Neuronal stem cell (in vitro differentiated cells): ENCODE measurements at regions not wholly inside any gene's neighbourhood (a gene's known extent, or its start where the extent isn't known, plus 50 kb on each side); places are given as distances from the start of the nearest gene placed in this dataset.

Source experiments
- DNase-seq: peaks from one replicate; pipeline ENCODE4 v3.0.0-alpha.2; 2013; ENCODE audit warnings: low spot score
- H2AFZ ChIP-seq: one replicate; pipeline ENCODE4 v1.6.1; 2013; ENCODE audit warnings: mild to moderate bottlenecking, low read length, inconsistent platforms
- H2AK5ac ChIP-seq: 2 replicates; pipeline ENCODE4 v1.6.1; 2013; ENCODE audit warnings: low read depth, mild to moderate bottlenecking, inconsistent platforms, low read length, moderate library complexity, mixed read lengths
- H2BK120ac ChIP-seq: 2 replicates; pipeline ENCODE4 v1.6.1; 2013; ENCODE audit warnings: low read depth, mild to moderate bottlenecking, inconsistent platforms, low read length, moderate library complexity, mixed read lengths
- H2BK12ac ChIP-seq: one replicate; pipeline ENCODE4 v1.6.1; 2013; ENCODE audit warnings: low read length, inconsistent platforms
- H2BK15ac ChIP-seq: 2 replicates; pipeline ENCODE4 v1.6.1; 2013; ENCODE audit warnings: mild to moderate bottlenecking, low read length, inconsistent platforms, mixed read lengths
- H2BK5ac ChIP-seq: one replicate; pipeline ENCODE4 v1.6.1; 2013; ENCODE audit warnings: inconsistent platforms, mild to moderate bottlenecking, low read length, moderate library complexity
- H3K14ac ChIP-seq: one replicate; pipeline ENCODE4 v1.6.1; 2013; ENCODE audit warnings: low read length, inconsistent platforms
- H3K18ac ChIP-seq: 2 replicates; pipeline ENCODE4 v1.6.1; 2013; ENCODE audit warnings: low read length, inconsistent platforms
- H3K23ac ChIP-seq: 2 replicates; pipeline ENCODE4 v1.6.1; 2013; ENCODE audit warnings: low read depth, mild to moderate bottlenecking, mixed read lengths, low read length, inconsistent platforms; ENCODE audit not compliant: poor library complexity
- H3K27ac ChIP-seq: replicated peaks from 3 replicates; pipeline ENCODE4 v1.5.1; 2013; ENCODE audit warnings: low read length, inconsistent platforms
- H3K27me3 ChIP-seq, 3 experiments: 2 replicates each; pipeline ENCODE4 v1.6.1; 2013; ENCODE audit warnings: low read length in 3 of 3, mild to moderate bottlenecking in 2 of 3, inconsistent platforms in 1 of 3, low read depth in 1 of 3, mixed read lengths in 1 of 3, moderate library complexity in 1 of 3; ENCODE audit not compliant: control insufficient read depth in 3 of 3, insufficient read depth in 3 of 3
- H3K36me3 ChIP-seq, 2 donors: replicated peaks in 1 of 2; 2 replicates each; pipeline ENCODE4 v1.6.1; 2013; ENCODE audit warnings: low read length in 2 of 2; ENCODE audit not compliant: control insufficient read depth in 2 of 2, insufficient read depth in 2 of 2
- H3K4ac ChIP-seq: 2 replicates; pipeline ENCODE4 v1.6.1; 2013; ENCODE audit warnings: inconsistent platforms, mild to moderate bottlenecking, low read length, moderate library complexity
- H3K4me1 ChIP-seq, 2 donors: 1 replicate in 1 of 2; 2 replicates in 1 of 2; pipeline ENCODE4 v1.6.1; 2013; ENCODE audit warnings: low read length in 2 of 2, low read depth in 1 of 2; ENCODE audit not compliant: control insufficient read depth in 2 of 2, insufficient read depth in 1 of 2
- H3K4me2 ChIP-seq: one replicate; pipeline ENCODE4 v1.6.1; 2013; ENCODE audit warnings: mild to moderate bottlenecking, low read length, inconsistent platforms; ENCODE audit not compliant: insufficient read depth, poor library complexity, severe bottlenecking
- H3K4me3 ChIP-seq, 2 donors: 2 replicates each; pipeline ENCODE4 v1.5.1; 2013; ENCODE audit warnings: low read length in 2 of 2, mild to moderate bottlenecking in 2 of 2, inconsistent platforms in 1 of 2, moderate library complexity in 1 of 2
- H3K79me1 ChIP-seq: one replicate; pipeline ENCODE4 v1.6.1; 2013; ENCODE audit warnings: low read depth, mild to moderate bottlenecking, inconsistent platforms, low read length, moderate library complexity
- H3K9ac ChIP-seq: one replicate; pipeline ENCODE4 v1.6.1; 2013; ENCODE audit warnings: mild to moderate bottlenecking, low read depth, low read length, inconsistent platforms; ENCODE audit not compliant: poor library complexity
- H3K9me3 ChIP-seq, 2 donors: replicated peaks in 1 of 2; 2 replicates each; pipeline versions ENCODE3 to v1.6.1; 2013; ENCODE audit warnings: low read length in 2 of 2, mild to moderate bottlenecking in 2 of 2, inconsistent platforms in 1 of 2, low read depth in 1 of 2, mixed read lengths in 1 of 2, moderate library complexity in 1 of 2; ENCODE audit not compliant: control insufficient read depth in 2 of 2, insufficient read depth in 1 of 2
- H4K8ac ChIP-seq: one replicate; pipeline ENCODE4 v1.6.1; 2013; ENCODE audit warnings: low read depth, mild to moderate bottlenecking, inconsistent platforms, low read length, moderate library complexity
- H4K91ac ChIP-seq: one replicate; pipeline ENCODE4 v1.6.1; 2013; ENCODE audit warnings: low read length, low read depth, mild to moderate bottlenecking, inconsistent platforms; ENCODE audit not compliant: poor library complexity
- WGBS, 2 donors: extraction: QIAGEN DNeasy Blood & Tissue Kit; methylation state at CpG; one replicate each; pipeline ENCODE4 v1.1.7; 2013; ENCODE audit warnings: missing lambda C conversion rate in 2 of 2, mixed read lengths in 1 of 2; ENCODE audit not compliant: insufficient read length in 2 of 2, insufficient replicate concordance in 1 of 2; ENCODE audit errors: extremely low coverage in 2 of 2; 5-methylcytosine and 5-hydroxymethylcytosine counted together

DNA sequence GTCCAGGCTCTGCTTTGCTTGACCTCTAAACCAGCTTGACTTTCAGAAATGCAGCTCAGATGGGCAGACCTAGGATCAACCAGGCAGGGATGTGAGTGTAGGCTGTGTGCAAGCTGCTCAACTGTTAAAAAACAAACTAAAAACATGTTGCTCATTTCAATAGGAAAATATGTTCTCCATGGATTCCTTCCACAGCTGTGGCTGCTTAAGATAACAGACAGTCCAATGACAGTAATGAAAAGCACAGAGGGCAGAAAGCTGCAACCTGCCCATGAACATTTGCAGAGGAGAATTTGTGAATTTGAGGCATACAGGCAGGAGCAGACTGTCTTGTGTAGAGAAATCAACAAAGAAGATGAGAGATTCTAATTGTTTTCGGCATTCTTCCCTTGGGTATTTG lies 534.2 kb downstream of the CCSER2 start:
- Histone ChIP-seq H2AK5ac (no peak overlapping the region), H4K8ac (no peak overlapping the region), H4K91ac (no peak overlapping the region), H3K27ac (no peak overlapping the region), H3K23ac (no peak overlapping the region), H3K79me1 (no peaks in the 10 kb centered on the region), H3K4me2 (no peak overlapping the region), H3K27me3 (no peaks in the 10 kb centered on the region), H3K18ac (no peak overlapping the region), H3K4ac (no peak overlapping the region), H3K14ac (no peak overlapping the region), H2BK12ac (no peak overlapping the region), H2BK120ac (no peak overlapping the region), H3K4me1 (no peaks in the 10 kb centered on the region), H2BK15ac (no peak overlapping the region), H3K36me3 (no peaks in the 10 kb centered on the region), H2AFZ (no peak overlapping the region), H3K9ac (no peak overlapping the region), H3K9me3 (peaks cover 0 to 2% of the 10 kb centered on the region in 2 donors), H3K4me3 (no peak overlapping the region), H2BK5ac (no peak overlapping the region)
- WGBS, 2 donors = no CpG with 5 or more reads among the region's 1 CpG
- DNase-seq = no peak

DNA sequence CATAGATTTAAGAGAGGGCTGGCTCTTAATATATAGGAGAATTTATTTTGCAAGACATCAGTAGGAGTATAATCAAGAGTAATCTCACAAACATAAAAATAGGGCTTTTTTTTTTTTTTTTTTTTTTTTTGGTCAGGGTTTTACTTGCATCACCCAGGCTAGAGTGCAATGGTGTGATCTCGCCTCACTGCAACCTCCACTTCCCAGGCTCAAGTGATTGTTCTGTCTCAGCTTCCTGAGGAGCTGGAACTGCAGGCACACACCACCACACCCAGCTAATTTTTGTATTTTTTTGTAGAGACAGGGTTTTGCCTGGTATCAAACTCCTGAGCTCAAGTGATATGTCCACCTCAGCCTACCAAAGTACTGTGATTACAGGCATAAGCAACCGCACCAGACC lies 535.3 kb downstream of the CCSER2 start:
- DNase-seq = no peak
- no peak overlapping the region for H2BK12ac ChIP-seq
- H2BK5ac ChIP-seq = no peak overlapping the region
- peaks cover 0 to 2% of the 10 kb centered on the region in 2 donors for H3K9me3 ChIP-seq
- no peak overlapping the region for H3K4ac ChIP-seq
- H2AFZ ChIP-seq = no peak overlapping the region
- no peak overlapping the region for H4K8ac ChIP-seq
- H3K14ac ChIP-seq = no peak overlapping the region
- H4K91ac ChIP-seq = no peak overlapping the region
- no peak overlapping the region for H3K18ac ChIP-seq
- no peak overlapping the region for H2BK120ac ChIP-seq
- no peak overlapping the region for H3K27ac ChIP-seq
- WGBS, 2 donors = no CpG with 5 or more reads among the region's 2 CpGs
- H3K4me3 ChIP-seq = no peak overlapping the region
- no peaks in the 10 kb centered on the region for H3K79me1 ChIP-seq
- H2AK5ac ChIP-seq = no peak overlapping the region
- no peaks in the 10 kb centered on the region for H3K36me3 ChIP-seq
- H3K9ac ChIP-seq = no peak overlapping the region
- no peak overlapping the region for H3K4me2 ChIP-seq
- no peak overlapping the region for H3K23ac ChIP-seq
- no peaks in the 10 kb centered on the region for H3K27me3 ChIP-seq
- H2BK15ac ChIP-seq = no peak overlapping the region
- no peaks in the 10 kb centered on the region for H3K4me1 ChIP-seq

DNA sequence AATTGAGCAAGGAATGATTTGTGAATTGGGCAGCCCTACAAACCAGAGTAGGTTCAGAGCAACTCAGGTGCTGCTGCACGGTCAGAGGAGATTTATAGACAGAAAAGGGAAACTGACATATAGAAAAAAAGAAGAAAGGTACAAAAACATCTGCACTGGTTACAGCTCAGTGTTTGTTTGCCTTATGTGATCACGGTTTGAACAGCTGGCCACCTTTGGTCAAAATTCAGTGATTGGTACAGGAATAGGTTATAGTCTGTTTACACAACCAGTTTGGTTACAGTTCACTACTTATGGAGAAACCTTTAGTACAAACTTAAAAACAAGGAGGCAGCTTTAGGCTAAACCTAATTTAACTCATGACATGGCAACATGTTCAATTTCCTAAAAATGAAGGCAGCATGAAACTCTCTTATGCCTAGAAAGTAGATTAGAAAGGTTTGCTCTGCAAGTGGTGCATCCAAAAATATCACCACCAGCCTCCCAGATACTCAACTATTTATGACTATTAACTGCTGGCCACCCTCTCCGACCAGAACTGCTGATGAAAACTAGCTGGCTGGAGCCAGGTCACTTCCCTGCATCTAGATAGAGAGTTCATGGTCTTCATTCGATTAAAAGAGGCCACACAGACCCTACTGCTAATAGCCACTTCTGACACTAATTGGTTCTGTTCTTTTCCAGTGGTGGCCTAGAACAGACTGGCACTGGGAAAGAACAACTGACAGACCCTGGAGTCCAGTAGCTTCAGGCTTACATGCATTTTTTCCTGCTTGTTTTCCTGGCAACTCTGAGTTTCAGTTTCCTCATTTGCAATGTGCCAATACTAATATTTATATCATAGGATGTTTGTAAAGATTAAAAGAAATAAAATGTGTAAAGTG lies 548.0 kb downstream of the CCSER2 start:
- H4K91ac ChIP-seq = no peak overlapping the region
- no peaks in the 10 kb centered on the region for H3K4me1 ChIP-seq
- no peak overlapping the region for H3K23ac ChIP-seq
- H3K4me3 ChIP-seq = no peak overlapping the region
- H3K27me3 ChIP-seq = no peaks in the 10 kb centered on the region
- no peak overlapping the region for H2AK5ac ChIP-seq
- H2BK5ac ChIP-seq = no peak overlapping the region
- H3K36me3 ChIP-seq = no peaks in the 10 kb centered on the region
- no peak overlapping the region for H3K27ac ChIP-seq
- DNase-seq = no peak
- H2AFZ ChIP-seq = no peak overlapping the region
- H3K18ac ChIP-seq = no peak overlapping the region
- H2BK15ac ChIP-seq = no peak overlapping the region
- no peak overlapping the region for H3K4me2 ChIP-seq
- no peak overlapping the region for H3K14ac ChIP-seq
- H4K8ac ChIP-seq = no peak overlapping the region
- no peak overlapping the region for H2BK12ac ChIP-seq
- no peaks in the 10 kb centered on the region for H3K9me3 ChIP-seq
- H3K79me1 ChIP-seq = no peaks in the 10 kb centered on the region
- H3K4ac ChIP-seq = no peak overlapping the region
- H3K9ac ChIP-seq = no peak overlapping the region
- WGBS, 2 donors = no CpG with 5 or more reads among the region's 4 CpGs
- no peak overlapping the region for H2BK120ac ChIP-seq

DNA sequence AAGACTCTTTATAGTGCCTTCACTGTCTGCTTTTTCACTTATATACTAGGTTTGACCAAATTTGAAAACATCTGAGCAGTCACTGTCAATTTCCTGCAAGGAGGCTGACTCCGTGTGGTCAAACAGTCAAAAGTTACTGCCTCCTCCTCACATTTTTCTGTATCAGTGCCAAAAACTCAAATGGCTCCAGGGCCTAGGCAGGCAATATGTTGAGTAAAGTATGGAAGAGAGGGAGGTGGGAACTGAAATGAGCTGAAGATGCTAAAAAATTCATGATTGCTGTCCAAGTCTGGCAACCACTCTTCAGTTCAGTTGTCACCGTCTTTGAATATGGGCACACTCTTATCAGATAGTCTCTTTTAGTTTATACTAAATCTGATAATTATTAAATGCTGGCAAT lies 551.6 kb downstream of the CCSER2 start:
- WGBS, 2 donors = no CpG with 5 or more reads among the region's 2 CpGs
- H2BK12ac ChIP-seq = no peak overlapping the region
- H4K8ac ChIP-seq = no peak overlapping the region
- H2BK120ac ChIP-seq = no peak overlapping the region
- DNase-seq = no peak
- no peaks in the 10 kb centered on the region for H3K36me3 ChIP-seq
- no peak overlapping the region for H3K23ac ChIP-seq
- no peaks in the 10 kb centered on the region for H3K27me3 ChIP-seq
- no peak overlapping the region for H2BK15ac ChIP-seq
- no peak overlapping the region for H3K18ac ChIP-seq
- no peak overlapping the region for H2BK5ac ChIP-seq
- no peaks in the 10 kb centered on the region for H3K9me3 ChIP-seq
- H2AFZ ChIP-seq = no peak overlapping the region
- H4K91ac ChIP-seq = no peak overlapping the region
- H3K14ac ChIP-seq = no peak overlapping the region
- no peaks in the 10 kb centered on the region for H3K4me1 ChIP-seq
- H3K9ac ChIP-seq = no peak overlapping the region
- peaks cover 2% of the 10 kb centered on the region for H3K79me1 ChIP-seq
- H3K4me2 ChIP-seq = no peak overlapping the region
- H2AK5ac ChIP-seq = no peak overlapping the region
- H3K27ac ChIP-seq = no peak overlapping the region
- no peak overlapping the region for H3K4me3 ChIP-seq
- H3K4ac ChIP-seq = no peak overlapping the region
